Activated naive CD4-positive, alpha-beta T cell treated with anti-CD3 and anti-CD28 coated beads, Interleukin-2, amount 10 ng/mL, durations not matched to agents 7 days and 5 days (primary cell): ENCODE measurements at regions not wholly inside any gene's neighbourhood (a gene's known extent, or its start where the extent isn't known, plus 50 kb on each side); places are given as distances from the start of the nearest gene placed in this dataset.
"Not testable (repeated sequence)": the region's sequence is repeated elsewhere in the genome, so short reads cannot be mapped to it uniquely, and the experiment has no call there.

ENCODE experiments used
- CTCF ChIA-PET: fragments of 350-600 bp; sonication (Branson Sonifier 250); formaldehyde crosslinking; loops from one replicate; lab custom pipeline; 2021; ENCODE audit warnings: antibody characterized with exemption; lab: Charles Lee
- DNase-seq: peaks from one replicate; pipeline ENCODE4 v3.0.0-alpha.2; 2020
- H3K27ac Mint-ChIP-seq: one replicate; pipeline ENCODE4 v1.8.0; 2021; ENCODE audit warnings: mild to moderate bottlenecking, moderate library complexity, mixed read lengths
- H3K27me3 Mint-ChIP-seq: one replicate; pipeline ENCODE4 v1.8.0; 2021; ENCODE audit warnings: mild to moderate bottlenecking, mixed read lengths
- H3K36me3 Mint-ChIP-seq: one replicate; pipeline ENCODE4 v1.8.0; 2021; ENCODE audit warnings: mixed read lengths
- H3K4me1 Mint-ChIP-seq: one replicate; pipeline ENCODE4 v1.8.0; 2021; ENCODE audit warnings: mixed read lengths
- H3K4me3 Mint-ChIP-seq: one replicate; pipeline ENCODE4 v1.8.0; 2021; ENCODE audit warnings: mild to moderate bottlenecking, moderate library complexity, mixed read lengths
- H3K9me3 Mint-ChIP-seq: one replicate; pipeline ENCODE4 v1.8.0; 2021; ENCODE audit warnings: mixed read lengths

DNA sequence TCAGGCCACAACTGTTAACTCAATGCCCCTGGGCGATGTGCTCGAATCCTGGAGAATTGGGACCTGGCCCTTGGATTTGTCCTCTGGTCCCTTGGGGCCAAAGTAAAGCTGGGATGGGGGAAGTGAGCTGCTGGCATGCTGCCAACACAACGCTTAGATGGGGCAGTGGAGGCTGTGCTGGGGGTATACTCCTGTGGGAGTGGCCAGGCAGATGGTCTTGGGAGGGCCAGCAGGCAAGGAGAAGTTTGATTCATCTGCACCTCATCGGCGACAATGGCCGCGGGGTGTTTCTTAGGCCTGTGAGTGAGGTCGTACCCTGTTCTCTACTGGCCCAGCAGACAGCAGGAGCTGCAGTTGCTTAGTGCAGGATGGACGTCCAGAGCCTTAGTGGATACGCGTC, 139.0 kb upstream of the MTPN start:
- Mint-ChIP-seq H3K9me3 (no peaks in the 10 kb centered on the region), H3K4me1 (no peaks in the 10 kb centered on the region), H3K27ac (no peak overlapping the region), H3K27me3 (no peaks in the 10 kb centered on the region), H3K4me3 (no peak overlapping the region), H3K36me3 (no peaks in the 10 kb centered on the region)
- no peak for DNase-seq
- CTCF ChIA-PET: interaction anchor here (1.1 to 1.7 kb wide), 4 partner anchors 10 to 14 kb away, joined by 3 to 6 read pairs (median 3); no protein-coding TSS in a partner anchor

DNA sequence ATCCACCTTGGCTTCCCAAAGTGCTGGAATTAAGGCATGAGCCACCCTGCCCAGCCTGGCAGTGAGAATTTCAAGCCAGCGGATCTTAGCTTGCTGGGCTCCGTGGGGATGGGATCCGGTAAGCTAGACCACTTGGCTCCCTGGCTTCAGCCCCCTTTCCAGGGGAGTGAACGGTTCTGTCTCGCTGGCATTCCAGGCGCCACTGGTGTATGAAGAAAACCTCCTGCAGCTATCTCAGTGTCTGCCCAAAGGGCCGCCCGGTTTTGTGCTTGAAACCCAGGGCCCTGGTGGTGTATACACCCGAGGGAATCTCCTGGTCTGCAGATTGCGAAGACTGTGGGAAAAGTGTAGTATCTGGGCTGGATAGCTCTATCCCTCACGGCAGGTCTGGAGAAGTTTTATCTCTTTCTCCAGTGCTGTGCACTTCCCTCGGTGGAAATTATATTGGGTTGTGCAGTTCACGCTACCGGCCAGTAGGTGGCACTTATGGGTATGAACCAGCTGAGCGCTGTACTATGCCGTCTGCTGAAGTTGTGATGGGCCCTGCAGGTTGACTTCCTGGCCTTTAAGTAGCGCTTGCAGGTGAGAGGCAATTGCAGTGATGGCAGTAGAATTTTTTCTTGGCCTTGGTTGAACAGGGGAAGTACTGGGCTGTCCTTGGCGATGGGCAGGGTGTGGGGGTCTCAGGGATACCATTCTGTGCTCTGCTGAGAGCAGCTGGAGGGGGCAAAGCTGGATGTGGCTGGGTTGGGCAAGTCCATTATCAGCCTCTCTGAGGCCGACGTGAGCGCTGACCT, 138.0 kb upstream of the MTPN start:
- Mint-ChIP-seq H3K27ac (no peak overlapping the region), H3K4me1 (no peaks in the 10 kb centered on the region), H3K27me3 (no peaks in the 10 kb centered on the region), H3K9me3 (no peaks in the 10 kb centered on the region), H3K4me3 (no peak overlapping the region), H3K36me3 (no peaks in the 10 kb centered on the region)
- DNase-seq: peak; percentile 63
- CTCF ChIA-PET: interaction anchor here (0.6 to 1.7 kb wide), 11 partner anchors 9 to 1477 kb away, joined by 3 to 6 read pairs (median 3); no protein-coding TSS in a partner anchor

DNA sequence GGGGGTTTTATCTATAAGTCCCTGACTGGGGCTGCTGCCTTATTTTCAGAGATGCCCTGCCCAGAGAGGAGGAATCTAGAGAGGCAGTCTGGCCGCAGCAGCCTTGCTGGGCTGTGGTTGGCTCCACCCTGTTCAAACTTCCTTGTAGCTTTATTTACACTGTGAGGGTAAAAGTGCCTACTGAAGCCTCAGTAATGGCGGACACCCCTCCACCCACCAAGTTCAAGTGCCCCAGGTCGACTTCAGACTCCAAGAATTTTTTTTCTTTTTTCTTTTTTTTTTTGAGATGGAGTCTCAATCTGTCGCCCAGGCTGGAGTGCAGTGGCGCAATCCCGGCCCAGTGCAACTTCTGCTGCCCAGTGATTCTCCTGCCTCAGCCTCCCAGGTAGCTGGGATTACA, 137.3 kb upstream of the MTPN start:
- H3K9me3 Mint-ChIP-seq, H3K4me3 Mint-ChIP-seq, H3K36me3 Mint-ChIP-seq, H3K27ac Mint-ChIP-seq, H3K4me1 Mint-ChIP-seq, H3K27me3 Mint-ChIP-seq, DNase-seq: not testable (repeated sequence)
- CTCF ChIA-PET: interaction anchor here (0.7 to 1.7 kb wide), 6 partner anchors 9 to 314 kb away, joined by 3 to 6 read pairs (median 3); no protein-coding TSS in a partner anchor

DNA sequence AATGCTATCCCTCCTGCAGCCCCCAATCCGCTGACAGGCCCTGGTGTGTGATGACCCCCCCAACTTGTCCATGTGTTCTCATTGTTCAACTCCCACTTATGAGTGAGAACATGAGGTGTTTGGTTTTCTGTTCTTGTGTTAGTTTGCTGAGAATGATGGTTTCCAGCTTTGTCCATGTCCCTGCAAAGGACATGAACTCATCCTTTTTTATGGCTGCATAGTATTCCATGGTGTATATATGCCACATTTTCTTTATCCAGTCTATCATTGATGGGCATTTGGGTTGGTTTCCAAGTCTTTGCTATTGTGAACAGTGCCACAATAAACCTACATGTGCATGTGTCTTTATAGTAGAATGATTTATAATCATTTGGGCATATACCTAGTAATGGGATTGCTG, 131.9 kb upstream of the MTPN start:
- H3K27me3 Mint-ChIP-seq, H3K9me3 Mint-ChIP-seq, H3K27ac Mint-ChIP-seq, DNase-seq, H3K4me3 Mint-ChIP-seq, H3K4me1 Mint-ChIP-seq, H3K36me3 Mint-ChIP-seq, CTCF ChIA-PET: not testable (repeated sequence)

DNA sequence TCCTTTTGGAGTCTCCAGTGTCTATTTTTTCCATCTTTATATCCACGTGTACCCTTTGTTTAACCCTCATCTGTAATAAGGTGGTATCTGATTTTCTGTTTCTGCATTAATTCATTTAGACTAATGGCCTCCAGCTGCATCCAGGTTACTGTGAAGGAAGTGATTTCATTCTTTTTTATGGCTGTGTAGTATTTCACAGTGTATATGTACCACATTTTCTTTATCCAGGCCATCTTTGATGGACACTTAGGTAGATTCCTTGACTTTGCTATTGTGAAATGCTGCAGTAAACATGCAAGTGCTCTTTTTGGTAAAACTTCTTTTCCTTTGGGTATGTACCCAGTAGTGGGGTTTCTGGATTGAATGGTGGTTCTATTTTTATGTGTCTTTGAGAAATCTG, 128.0 kb upstream of the MTPN start:
- H3K36me3 Mint-ChIP-seq: no peaks in the 10 kb centered on the region
- no peak overlapping the region for H3K27ac Mint-ChIP-seq
- CTCF ChIA-PET: no interaction called here
- H3K27me3 Mint-ChIP-seq: no peaks in the 10 kb centered on the region
- H3K4me3 Mint-ChIP-seq: no peak overlapping the region
- no peaks in the 10 kb centered on the region for H3K9me3 Mint-ChIP-seq
- H3K4me1 Mint-ChIP-seq: no peaks in the 10 kb centered on the region
- DNase-seq: no peak

DNA sequence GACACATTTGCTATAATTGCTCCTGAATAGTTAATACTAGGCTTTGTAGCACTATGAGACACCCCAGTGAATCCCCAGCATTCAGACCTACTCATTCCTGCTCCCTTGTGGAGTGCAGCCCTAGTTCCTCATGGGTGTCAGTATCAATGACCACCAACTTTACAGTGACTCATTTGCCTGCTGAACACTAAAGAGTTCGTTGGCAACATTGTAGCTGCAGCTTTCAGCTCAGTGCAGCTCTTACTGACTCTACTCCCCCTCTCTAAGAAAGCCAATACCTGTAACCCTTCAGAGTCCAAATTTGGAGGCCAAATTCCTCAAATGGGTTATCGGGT, 127.1 kb upstream of the MTPN start:
- peaks cover 3% of the 10 kb centered on the region for H3K9me3 Mint-ChIP-seq

DNA sequence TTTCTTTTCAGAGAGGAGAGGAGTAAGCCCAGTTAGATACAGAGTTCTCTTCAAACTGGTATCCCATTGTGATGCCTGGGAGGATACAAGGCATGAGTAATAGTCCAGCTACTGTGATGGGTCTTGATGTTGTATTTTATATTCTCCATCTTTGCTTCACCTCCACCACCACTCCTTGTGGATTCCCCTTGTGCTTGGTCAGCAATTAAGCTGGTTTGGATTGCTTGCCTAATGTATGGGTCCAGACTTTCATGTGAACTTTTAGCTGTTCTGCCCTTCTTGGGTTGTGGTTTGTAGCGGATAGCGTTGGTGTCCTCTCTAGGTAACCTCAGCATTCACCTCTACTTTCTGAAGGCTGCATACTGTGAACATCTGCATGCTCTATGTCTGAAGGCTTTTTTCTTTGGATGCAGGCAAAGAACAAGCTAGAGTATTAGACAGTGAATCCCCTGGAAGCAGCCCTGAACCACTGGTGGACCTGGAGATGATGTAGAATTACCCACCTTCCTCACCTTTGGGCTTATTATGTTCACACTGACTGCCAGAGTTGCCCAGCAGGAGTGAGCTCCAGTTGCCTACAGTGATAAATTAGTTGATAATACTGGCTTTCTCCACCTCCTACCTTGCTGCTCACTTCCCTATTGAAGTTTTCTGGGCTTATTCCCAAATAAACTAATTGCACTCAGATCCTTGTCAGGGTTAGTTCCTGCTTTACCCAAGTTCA, 126.5 kb upstream of the MTPN start:
- Mint-ChIP-seq H3K9me3 (peaks cover 3% of the 10 kb centered on the region), H3K36me3 (no peaks in the 10 kb centered on the region), H3K4me3 (no peak overlapping the region), H3K4me1 (no peaks in the 10 kb centered on the region), H3K27me3 (no peaks in the 10 kb centered on the region), H3K27ac (no peak overlapping the region)
- DNase-seq: no peak
- CTCF ChIA-PET: no interaction called here

More for the DNA sequence above, 127.1 kb upstream of the MTPN start:
- Mint-ChIP-seq H3K27ac (no peak overlapping the region), H3K27me3 (no peaks in the 10 kb centered on the region), H3K4me1 (no peaks in the 10 kb centered on the region), H3K4me3 (no peak overlapping the region), H3K36me3 (no peaks in the 10 kb centered on the region)
- CTCF ChIA-PET: no interaction called here
- DNase-seq: no peak

DNA sequence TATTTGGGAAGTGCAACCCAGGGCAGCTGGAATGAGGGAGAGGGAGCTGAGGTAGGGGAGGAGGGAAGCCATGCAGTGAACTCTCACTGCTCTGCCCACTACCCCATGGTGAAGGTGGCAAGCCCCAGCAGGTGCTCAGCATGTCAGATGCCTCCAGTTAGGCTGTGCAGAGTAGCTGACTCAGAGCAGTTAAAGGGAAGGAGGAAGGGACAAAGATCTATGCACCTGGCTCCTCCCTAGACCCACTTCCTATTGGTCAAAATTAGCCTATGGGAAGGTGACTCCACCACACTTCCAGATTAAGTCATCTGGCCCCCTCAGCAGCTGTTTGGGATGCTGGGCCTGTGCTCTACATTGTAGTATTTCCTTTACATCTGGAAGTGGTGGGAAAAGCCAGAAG, 125.7 kb upstream of the MTPN start:
- CTCF ChIA-PET: interaction anchor here (2.2 kb wide), 1 partner anchor 12 kb away, joined by 6 read pairs; no protein-coding TSS in a partner anchor

DNA sequence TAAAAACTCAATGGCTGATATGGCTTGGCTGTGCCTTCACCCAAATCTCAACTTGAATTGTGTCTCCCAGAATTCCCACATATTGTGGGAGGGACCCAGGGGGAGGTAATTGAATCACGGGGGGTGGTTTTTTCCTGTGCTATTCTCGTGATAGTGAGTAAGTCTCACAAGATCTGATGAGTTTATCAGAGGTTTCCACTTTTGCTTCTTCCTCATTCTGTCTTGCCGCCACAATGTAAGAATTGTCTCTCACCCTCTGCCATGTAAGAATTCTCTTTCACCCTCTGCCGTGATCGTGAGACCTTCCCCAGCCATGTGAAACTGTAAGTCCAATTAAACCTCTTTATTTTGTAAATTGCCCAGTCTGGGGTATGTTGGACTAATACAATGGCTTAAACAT, 115.6 kb upstream of the MTPN start:
- H3K36me3 Mint-ChIP-seq, H3K4me1 Mint-ChIP-seq, DNase-seq, H3K27me3 Mint-ChIP-seq, H3K27ac Mint-ChIP-seq, H3K4me3 Mint-ChIP-seq, CTCF ChIA-PET, H3K9me3 Mint-ChIP-seq: not testable (repeated sequence)

More for the DNA sequence above, 125.7 kb upstream of the MTPN start:
- no peak for DNase-seq
- Mint-ChIP-seq H3K4me3 (no peak overlapping the region), H3K4me1 (no peaks in the 10 kb centered on the region), H3K27ac (no peak overlapping the region), H3K36me3 (no peaks in the 10 kb centered on the region), H3K9me3 (peaks cover 3% of the 10 kb centered on the region), H3K27me3 (no peaks in the 10 kb centered on the region)

DNA sequence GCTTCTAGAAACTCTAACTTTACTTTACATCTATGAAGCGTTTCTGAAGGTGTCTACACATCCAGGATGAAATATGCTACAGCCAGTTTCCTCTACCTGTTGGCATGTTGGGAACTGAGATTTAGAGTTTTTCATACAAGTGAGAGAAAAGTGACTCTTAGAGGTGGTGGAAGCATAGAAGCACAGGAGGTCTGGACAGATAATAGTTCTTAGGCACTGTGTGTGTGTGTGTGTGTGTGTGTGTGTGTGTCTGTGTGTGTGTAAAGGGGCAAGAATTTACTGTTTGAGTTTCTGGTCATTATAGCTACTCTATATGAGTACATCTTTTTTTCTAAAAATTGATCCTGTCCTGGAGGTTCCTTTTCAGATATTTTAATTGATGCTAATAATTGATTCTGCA, 110.7 kb upstream of the MTPN start:
- no peak overlapping the region for H3K27ac Mint-ChIP-seq
- no peaks in the 10 kb centered on the region for H3K4me1 Mint-ChIP-seq
- H3K36me3 Mint-ChIP-seq: no peaks in the 10 kb centered on the region
- peaks cover under 1% of the 10 kb centered on the region for H3K27me3 Mint-ChIP-seq
- H3K9me3 Mint-ChIP-seq: peaks cover 5% of the 10 kb centered on the region
- CTCF ChIA-PET: no interaction called here
- no peak overlapping the region for H3K4me3 Mint-ChIP-seq
- DNase-seq: no peak

DNA sequence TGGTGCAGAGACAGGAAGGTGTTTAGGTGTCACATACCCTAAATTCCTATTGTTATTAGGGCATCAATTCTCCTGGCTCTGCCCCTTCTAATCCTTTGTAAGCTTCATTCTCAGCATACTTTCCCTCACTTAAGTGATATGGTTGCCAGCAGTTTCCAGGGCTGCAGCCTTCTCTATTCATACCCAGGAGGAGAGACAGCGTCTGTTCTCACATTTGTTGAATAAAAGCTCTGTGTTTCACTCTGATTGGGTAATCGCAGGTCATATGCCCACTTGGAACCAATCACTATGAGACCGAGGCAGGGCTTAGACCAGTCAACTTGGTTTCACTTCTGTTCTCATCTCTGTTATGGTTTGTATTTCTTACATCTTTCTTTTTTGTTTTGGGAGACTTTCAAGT, 109.6 kb upstream of the MTPN start:
- no peaks in the 10 kb centered on the region for H3K4me1 Mint-ChIP-seq
- H3K27me3 Mint-ChIP-seq: peaks cover 5% of the 10 kb centered on the region
- H3K27ac Mint-ChIP-seq: no peak overlapping the region
- H3K36me3 Mint-ChIP-seq: no peaks in the 10 kb centered on the region
- H3K4me3 Mint-ChIP-seq: no peak overlapping the region
- no peak for DNase-seq
- CTCF ChIA-PET: no interaction called here
- H3K9me3 Mint-ChIP-seq: peaks cover 5% of the 10 kb centered on the region

DNA sequence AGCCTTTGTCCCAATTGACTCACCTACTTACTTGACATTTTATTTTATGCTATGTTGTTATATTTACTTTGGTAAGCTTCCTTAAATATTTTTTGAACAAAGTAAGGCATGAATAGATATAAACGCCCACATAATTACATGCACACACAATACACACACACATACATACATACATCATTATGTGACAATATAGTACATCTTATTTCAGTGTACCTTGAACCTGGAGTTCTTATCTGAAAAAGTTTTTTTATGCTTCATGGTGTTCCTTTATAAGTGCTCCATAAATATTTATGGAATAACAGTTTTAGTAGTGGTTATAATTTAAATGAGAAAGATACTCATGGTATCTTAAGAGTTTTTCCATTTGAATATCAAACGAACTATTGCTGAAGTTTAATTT, 102.8 kb upstream of the MTPN start:
- Mint-ChIP-seq H3K4me3 (no peak overlapping the region), H3K27ac (no peak overlapping the region), H3K27me3 (peaks cover 5% of the 10 kb centered on the region), H3K9me3 (no peaks in the 10 kb centered on the region), H3K36me3 (no peaks in the 10 kb centered on the region), H3K4me1 (no peaks in the 10 kb centered on the region)
- CTCF ChIA-PET: no interaction called here
- DNase-seq: no peak

DNA sequence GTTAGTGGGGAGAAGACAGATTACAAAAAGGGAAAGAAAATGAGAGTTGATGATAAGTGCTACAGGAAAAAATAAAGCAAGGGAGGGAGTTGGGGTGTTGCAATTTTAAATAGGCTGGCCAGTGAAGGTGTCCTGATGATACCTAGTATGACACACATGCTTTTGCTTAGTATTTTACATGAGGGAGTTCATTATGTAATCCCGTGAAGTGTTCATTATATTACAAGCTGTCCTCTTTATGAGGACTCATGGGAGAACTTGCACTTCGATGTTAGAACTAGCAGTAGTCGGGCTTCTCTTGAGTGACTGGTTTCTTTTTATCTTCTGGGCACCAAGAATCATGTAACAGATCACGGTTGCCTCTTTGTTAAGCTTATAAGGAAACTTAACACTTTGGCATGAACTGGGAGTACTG, 102.3 kb upstream of the MTPN start:
- CTCF ChIA-PET: no interaction called here
- Mint-ChIP-seq H3K27me3 (peaks cover 5% of the 10 kb centered on the region), H3K4me1 (no peaks in the 10 kb centered on the region), H3K9me3 (no peaks in the 10 kb centered on the region), H3K27ac (no peak overlapping the region), H3K4me3 (no peak overlapping the region), H3K36me3 (no peaks in the 10 kb centered on the region)
- no peak for DNase-seq

DNA sequence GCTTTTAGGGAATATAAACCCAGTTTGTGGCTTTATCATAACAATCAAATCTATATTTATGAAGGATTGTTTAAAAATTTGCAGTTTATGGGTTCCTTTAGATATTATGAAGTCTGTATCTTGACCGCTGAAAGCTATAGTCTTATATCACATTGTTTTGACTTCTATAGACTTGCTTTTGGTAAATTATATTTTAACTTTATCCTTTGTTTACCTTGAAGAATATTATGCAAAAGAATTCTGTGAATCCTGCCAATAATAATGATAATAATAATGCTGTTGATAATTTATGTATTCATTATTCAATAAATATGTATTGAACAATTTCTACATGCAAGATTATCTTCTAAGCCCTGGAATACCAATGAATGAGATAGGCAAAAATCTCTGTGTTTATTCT, 101.9 kb upstream of the MTPN start:
- H3K36me3 Mint-ChIP-seq: no peaks in the 10 kb centered on the region
- no peaks in the 10 kb centered on the region for H3K9me3 Mint-ChIP-seq
- no peak overlapping the region for H3K4me3 Mint-ChIP-seq
- H3K27ac Mint-ChIP-seq: no peak overlapping the region
- peaks cover 5% of the 10 kb centered on the region for H3K27me3 Mint-ChIP-seq
- no peak for DNase-seq
- H3K4me1 Mint-ChIP-seq: no peaks in the 10 kb centered on the region
- CTCF ChIA-PET: no interaction called here

DNA sequence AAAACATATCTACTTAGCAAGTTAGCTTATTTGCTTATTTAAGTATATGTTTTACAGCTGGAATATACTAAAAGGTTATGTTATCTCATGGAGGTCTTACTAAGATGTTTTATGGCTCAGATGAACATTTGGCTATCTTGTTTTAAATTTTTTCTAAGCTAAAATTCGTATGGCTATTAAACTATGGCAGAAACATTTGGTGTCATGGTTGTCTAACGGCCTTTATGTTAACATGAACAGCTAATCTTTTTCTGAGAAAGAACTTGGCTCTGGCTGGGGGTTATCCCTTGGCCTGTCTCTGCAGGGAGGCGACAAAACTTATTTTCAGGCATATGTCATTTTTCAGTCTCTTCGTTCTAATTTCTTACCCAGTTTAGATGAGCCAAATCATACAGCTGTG, 101.5 kb upstream of the MTPN start:
- H3K4me1 Mint-ChIP-seq: no peaks in the 10 kb centered on the region
- CTCF ChIA-PET: no interaction called here
- H3K36me3 Mint-ChIP-seq: no peaks in the 10 kb centered on the region
- no peak for DNase-seq
- H3K27ac Mint-ChIP-seq: no peak overlapping the region
- H3K27me3 Mint-ChIP-seq: peaks cover 5% of the 10 kb centered on the region
- H3K4me3 Mint-ChIP-seq: no peak overlapping the region
- no peaks in the 10 kb centered on the region for H3K9me3 Mint-ChIP-seq
